ENCODE measurements at regions not wholly inside any gene's neighbourhood (a gene's known extent, or its start where the extent isn't known, plus 50 kb on each side); places are given as distances from the start of the nearest gene placed in this dataset.

DNA sequence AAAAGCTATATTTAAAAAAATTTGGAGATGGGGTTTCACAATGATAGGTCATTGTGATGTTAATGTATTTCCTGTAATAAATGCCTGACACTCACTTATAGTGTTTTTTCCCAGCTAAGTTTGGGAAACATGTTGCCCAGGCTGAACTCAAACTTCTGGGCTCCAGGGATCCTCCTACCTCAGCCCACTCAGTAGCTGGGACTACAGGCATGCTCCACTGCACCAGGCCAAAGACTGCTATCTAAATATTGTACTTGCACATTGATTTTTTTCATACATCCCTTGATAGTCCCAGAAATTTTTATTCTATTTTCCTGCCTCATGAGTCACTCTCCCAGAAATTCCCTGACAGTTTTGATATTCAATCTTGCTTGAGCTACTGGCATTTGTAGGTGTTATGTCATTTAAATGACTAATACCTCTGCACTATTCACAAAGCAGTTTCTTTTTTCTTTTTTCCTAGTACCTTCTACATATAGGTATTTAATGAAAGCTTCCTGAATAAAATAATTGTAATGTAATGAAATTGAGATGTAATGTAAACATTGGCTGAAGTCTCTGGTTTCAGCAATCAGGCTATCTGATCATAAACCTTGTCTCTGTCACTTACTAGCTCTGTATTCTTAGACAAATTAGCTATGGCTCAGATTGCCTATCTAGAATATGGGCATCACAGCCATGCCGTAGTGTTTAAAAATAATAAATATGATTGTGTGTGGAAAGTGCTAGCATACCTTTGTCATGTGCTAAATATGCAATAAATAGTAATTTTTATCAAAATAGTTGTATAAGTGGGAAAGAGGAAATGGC lies 1973.0 kb upstream of the AGA start:
- no peak for DNase-seq (ENCODE audit: low read depth in 2 of 2)

DNA sequence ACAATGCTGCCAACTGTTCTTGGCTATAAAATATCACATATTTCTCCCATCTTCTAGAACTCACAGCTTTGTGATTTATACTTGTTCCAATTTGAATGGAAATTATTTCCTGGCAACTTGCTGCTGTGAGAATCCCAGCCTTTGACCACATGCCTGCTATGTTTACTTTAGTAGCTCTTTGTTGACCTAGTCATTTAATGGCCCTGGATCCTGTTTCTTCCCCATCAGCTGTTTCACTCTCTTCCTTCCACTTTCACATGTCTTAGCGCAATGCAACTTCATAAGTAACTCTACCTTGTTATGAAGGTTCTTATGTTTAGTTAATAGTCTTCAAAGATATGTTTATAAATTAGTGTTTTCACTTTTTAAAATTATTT lies 1973.6 kb upstream of the AGA start:
- no peak for DNase-seq (ENCODE audit: low read depth in 2 of 2)

DNA sequence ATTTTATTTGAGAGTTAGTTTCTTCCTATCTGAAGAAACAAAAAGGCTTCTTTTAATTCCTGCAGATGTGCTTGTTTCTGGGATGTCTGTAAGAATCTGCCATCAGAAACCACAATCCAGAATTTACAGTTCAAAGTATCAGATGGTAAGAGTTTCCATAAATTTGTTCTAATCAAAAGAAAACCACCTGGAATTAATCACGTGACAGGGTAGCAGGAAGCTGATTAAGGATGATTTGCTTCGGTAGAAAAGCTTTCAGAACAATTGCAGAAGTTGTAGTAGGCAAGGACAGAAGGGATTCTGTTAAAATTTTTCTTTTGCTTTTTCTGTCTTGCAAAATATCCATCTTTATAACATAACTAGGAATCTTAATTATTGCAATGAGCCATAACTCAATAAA lies 1975.1 kb upstream of the AGA start:
- DNase-seq (ENCODE audit: low read depth in 2 of 2), result no peak

DNA sequence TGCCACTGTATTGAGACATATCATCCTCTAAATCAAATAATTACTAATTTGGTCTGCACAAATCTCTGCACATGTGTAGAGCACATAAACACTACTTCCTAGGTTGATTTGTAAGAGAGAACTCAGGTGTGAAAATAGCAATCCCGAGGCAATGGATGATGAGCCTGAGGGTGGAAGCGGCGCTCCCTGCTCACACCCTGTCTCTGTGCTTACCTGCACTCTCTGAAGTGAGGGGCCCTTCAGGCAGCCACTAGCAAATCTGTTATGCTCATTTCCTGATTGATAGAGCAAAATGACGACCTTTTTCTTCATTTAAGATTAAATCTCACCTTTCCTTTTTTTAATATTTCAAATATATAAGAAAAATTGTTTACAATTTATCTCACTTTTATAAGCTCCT lies 1995.7 kb upstream of the AGA start:
- no peak for DNase-seq (ENCODE audit: low read depth in 2 of 2)

DNA sequence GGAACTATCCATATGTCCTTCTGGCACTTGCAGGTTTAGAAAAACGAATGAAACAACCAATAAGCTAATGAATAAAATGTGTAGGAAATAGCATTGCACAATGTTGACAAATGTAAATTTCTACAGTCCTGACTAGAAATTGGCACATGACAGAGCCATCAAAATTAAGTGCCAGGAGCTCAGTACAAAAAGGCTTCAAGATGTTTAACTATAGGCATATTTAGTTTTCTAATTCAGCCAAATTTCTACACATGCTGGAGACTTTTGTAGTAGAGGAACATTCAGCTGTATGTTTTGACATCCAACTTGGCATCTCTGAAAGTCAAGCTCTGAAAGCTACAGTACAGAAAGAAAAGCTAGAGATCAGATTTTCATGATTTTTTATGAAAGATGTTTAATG lies 1999.4 kb upstream of the AGA start:
- no peak for DNase-seq (ENCODE audit: low read depth in 2 of 2)

DNA sequence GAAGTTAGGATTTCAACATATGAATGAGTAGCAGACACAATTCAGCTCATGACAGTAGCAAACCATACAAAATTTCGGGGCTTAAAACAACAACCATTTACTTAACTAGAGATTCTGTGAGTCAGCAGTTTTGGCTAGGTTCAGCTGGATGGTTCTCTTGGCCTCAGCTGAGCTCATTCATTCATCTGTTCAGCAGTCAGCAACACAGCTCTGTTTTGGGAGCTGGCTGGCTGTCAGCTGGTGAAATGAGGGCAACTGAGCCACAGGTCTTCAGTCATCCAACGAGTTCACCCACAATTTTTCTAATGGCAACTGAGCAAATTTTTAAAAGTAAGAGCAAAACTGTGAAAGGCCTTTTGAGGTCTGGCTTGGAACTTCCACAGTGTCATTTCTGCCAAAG lies 2005.1 kb upstream of the AGA start:
- DNase-seq (ENCODE audit: low read depth in 2 of 2), result no peak

DNA sequence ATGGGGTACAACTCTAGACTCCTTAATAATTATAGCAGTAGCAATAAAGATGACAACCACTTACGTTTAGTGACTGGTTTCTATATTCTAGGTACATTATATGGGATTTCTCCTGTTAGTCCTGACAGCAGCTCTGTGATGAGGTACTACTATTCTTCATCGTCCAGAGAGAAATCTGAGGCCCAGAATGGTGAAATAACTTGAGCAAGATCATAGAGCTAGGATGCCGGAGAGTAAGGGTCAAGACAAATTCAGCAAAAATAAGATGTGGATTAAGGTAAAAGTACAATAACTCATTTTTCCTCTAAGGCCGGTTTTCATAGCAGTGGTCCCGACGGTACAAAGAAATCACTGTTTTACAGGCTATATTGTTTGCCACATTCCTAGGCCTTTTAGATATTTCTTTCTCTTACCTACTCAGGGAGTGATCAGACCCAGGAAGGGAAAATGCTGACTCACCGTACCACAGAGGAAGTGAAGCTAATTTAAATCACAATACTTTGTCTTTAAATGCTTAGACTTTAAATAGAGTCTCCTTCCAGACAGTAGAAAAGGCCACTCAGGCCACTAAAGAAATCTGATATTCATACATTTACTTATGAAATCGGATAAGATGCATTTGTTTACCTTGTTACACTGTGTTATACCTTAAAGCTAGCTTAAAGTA lies 2023.0 kb upstream of the AGA start:
- DNase-seq (ENCODE audit: low read depth in 2 of 2), result no peak

DNA sequence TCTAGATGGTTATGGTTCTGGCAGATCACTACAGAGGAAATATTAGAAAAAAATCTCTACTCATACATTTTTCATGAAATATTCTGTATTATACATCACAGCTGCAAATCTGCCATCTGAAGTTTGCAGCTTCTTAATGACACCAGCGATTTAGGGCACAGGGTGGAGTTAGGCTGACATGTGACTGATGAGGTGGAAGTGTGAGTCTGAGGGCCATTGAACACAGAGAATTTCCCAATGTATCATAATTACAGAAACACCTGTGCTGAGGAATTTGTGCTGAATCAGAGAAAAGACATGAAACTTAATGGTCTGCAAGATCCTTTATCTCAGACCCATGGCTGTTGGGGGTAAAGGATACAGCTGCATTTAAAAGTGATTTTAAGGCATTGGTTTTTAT lies 2025.6 kb upstream of the AGA start:
- DNase-seq (ENCODE audit: low read depth in 2 of 2), result no peak

DNA sequence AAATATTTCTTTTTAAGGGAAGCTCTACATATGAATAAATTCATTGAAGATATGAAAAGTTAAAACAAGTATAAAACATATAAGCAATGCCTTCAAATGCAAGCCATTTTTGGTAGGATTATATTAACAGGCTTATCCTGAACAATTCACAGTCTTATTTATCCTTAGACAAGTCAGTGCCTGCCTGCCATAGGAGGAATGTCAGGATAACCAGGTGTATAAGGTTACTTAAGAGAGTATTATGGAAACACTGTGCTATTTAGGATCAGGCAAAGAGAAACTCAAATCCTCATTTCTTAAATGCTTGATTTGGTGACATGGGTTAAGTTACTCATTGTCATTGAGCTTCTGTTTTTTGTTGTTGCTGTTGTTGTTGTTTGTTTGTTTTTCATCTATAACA lies 2029.9 kb upstream of the AGA start:
- no peak for DNase-seq (ENCODE audit: low read depth in 2 of 2)

DNA sequence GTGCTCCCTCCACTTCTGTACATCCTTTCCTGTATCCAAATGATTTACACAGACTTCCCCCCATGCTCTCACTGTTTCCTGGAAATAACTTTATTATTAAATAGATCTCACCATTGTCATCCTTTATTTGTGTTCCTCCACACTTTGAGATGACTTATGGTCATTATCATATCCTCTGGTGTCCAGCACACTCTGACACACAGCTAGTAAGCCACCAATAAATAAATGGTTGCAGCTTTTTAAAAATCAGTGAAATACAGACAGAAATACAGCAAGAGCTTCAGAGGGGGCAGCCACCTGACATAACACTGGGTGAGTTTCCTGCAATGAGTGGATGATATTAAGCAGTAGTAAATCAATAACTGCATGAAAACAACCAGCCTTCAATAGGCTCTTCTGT lies 2036.4 kb upstream of the AGA start:
- DNase-seq (ENCODE audit: low read depth in 2 of 2), result no peak

DNA sequence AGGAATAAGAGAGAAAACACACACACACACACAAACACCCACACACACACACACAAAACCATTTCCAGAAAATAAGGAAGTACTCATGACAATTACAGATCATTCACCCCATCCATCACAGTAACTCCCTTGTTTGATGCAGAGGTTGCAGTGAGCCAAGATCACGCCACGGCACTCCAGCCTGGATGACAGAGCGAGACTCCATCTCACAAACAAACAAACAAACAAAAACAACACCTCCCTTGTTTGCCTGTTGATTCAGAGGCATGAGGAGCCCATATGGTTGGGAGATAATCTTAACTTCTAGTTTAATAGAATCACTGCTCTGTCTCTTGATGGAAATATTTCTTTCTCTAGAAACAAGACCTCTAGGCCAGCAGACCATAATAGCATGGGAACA lies 2043.5 kb upstream of the AGA start:
- DNase-seq (ENCODE audit: low read depth in 2 of 2), result no peak

DNA sequence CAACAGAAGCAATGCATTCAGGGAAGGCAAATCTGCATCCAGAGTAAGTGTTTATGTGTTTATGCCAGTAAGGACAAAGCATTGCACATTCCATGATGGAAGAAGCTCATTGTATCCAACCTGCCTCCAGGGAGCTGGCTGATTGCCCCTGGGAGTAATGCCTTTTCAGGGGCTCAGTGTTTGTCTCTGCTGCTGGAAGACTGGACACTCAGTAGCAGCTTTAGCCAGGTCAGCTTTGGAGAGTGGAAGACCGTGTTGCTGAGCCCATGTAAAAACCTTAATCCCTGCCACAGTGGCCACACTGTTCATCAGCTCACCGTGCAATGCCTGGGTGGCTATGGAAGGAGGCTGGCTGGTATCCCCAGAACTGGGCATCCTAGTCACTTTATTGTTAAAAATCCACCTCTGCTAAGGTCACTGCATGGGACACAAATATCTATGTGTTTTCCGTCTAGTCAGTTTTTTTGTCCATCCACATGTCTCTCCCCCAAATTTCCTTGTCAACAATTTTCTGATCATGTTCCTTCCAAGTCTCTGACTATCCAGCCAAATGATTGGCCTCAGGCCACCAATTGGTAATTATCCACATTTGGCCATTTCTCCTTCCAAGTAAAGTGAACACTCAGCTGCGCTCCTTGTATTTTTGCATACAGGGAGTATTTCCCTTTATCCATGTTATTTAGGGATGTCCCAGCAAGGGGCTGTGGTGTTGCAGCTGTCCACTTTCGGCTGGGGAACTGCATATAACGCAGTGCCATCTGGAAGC lies 2044.5 kb upstream of the AGA start:
- DNase-seq (ENCODE audit: low read depth in 2 of 2), result no peak

DNA sequence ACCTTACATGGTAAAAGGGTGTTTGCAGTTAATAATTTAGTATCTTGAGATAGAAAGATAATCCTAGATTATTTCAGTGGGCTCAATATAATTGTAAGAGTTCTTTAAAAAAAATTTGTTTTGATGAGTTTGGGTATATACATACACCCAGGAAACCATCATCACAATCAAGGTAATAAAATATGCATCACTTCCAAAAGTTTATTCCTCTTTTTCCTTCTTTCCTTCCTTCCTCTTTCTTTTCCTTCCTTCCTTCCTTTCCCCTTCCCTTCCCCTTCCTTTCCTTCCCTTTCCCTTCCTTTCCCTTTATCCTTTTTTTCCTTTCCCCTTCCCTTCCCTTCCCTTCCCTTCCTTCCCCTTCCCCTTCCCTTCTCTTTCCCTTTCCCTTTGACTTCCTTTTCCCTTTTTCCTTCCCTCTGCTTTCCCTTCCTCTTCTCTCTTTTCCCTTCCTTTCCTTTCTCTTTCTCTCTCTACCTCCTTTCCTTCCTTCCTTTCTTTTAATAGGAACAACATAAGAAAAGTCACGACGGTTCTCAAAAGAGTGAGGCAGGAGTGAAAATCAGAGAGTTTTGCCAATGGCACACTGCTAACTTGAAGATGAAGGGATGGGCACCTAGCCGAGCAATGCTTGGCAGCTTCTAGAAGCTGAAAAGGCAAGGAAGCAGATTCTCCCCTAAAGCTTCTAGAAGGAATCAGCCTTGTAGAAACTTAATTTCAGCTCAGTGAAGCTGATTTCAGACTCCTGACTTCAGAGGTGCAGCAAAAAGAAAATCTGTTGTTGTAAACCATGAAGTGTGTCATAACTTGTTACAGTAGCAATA lies 2050.2 kb upstream of the AGA start:
- DNase-seq (ENCODE audit: low read depth in 2 of 2), result no peak

DNA sequence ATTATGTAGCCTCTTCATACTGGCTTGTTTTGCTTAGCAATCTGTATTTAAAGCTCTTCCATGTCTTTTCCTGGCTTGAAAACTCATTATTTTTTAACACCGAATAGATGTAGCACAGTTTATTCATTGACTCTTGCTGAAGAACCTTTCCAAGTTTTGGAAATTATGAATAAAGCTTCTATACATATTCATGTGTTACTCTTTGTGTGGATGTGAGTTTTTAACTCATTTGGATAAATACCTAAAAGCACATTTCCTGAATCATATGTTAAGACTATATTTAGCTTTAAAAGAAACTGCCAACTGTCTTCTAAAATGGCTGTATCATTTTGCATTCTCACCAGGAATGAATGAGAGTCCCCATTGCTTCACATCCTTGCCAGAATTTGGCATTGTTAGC lies 2061.7 kb upstream of the AGA start:
- no peak for DNase-seq (ENCODE audit: low read depth in 2 of 2)

DNA sequence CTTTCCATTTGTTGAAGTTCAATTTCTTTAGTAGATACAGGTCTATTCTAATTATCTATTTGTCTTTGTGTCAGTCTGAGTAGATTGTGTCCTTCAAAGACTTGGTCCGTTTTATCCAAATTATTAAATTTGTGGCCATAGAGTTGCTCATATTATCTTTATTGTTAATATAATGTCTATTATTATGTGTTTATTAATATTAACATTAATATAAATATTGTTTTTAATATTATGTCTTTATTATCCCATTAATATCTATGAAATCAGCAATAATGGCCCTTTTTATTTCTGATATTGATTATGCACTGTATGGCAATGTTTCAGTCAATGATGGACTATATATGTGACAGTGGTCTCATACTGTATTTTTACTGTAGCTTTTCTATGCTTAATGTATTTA lies 2067.3 kb upstream of the AGA start:
- DNase-seq (ENCODE audit: low read depth in 2 of 2), result no peak

DNA sequence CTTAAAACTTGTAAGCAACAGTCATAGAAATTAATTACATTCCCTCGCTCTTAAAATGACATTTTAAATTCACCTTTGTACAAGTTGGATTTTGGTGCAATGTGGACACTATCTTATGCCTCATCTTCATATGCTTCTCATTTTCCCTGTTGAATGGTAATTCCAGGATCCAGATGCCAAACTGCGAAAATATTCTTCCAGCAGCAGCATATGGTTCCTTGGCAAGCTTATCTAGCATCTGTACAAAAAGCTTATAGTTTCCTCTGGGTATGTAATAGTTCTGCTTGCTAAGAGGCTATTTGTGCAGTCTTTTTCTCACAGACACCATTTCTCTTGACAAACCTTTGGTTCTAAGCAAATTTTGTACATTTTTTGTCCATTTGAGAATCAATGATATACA lies 2079.7 kb upstream of the AGA start:
- no peak for DNase-seq (ENCODE audit: low read depth in 2 of 2)

DNA sequence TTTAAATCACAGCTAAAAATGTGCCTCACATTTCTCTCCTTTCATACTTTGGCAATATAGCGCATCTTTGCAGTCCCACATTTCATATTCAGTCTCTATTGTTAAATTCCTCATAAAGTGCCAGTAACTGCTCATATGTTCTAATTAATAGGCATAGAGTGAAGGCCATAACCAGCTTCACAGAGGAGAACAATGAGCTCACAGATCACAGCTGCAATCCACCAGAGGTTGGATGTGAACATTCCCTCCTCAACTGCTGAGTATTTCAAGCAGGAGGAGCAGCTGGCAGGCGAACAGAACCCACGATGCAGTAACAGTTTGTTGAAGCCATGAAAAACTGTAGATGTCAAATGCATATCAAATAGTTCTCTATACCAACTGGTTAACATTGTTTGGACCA lies 2088.7 kb upstream of the AGA start:
- DNase-seq (ENCODE audit: low read depth in 2 of 2), result no peak

DNA sequence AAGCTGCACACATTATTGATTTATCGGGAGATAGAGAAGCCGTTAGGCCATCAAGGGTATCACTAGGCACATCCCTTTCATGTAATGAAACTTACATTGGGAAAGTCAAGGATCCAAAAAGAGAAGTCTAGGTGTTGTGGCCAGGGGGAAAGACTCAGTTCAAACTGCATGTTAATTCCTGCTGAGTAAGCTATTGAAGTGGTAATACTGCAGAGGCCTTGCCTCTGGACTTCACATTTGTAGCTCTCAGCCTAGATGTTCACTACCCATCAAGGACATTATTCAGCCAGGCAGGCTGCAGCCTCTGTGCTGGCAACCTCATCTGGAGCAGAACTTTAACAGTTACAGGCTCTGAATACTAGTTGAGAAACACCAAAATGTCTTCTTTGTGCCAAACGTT lies 2094.5 kb upstream of the AGA start:
- no peak for DNase-seq (ENCODE audit: low read depth in 2 of 2)

DNA sequence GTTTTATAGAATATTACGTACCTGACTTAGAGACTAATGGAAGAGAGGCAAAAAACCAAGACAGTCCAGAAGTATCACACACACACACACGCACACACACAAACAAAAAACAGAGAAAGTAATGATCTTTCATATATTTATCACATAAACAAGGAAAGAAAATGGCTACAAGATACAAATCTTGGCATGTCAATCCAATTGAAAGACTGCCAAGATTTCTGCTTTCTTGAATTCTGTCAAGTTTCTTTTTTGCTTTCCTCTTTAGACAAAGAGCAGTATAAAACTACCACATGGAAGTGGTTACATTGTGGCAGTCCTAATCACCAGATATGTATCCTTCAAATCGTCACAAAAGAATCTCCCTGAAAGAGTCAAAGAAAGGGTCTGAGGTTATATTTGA lies 2097.4 kb upstream of the AGA start:
- no peak for DNase-seq (ENCODE audit: low read depth in 2 of 2)

DNA sequence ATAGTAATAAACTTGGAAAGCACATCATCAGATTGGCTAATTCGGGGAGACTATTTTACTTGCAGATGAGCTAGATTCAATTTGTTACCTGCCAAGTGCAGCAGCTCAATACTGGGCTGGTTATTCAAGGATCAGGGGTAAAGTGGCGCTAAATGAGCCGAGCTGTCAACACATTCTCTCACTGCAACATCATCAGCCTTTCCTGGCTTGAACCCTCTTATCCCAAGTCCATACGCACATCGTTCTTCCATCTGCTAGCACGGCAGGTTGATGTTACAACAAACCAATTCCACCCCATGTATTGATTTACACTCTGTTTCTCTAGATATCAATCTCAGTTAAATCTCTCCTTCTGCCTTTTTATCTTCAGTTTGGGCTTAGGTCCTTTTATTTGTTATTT lies 2101.5 kb upstream of the AGA start:
- no peak for DNase-seq (ENCODE audit: low read depth in 2 of 2)

DNA sequence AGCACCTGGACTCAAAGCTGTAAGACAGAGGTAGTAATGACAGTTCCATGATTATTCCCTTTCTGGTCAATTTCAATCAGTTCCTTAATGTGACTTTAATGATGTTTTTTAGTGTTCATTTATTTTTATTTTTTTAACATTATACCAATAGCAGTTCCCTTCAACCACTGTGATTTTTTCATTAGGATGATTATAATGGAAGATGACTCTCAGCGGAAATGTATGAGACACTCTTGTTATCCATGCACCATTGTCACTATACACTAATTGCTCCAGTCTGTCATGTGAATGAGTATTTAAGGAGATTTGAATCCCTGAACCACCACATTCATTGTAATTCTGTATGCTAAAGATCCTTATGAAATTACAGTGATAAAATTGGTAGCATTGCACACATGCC lies 2102.3 kb upstream of the AGA start:
- no peak for DNase-seq (ENCODE audit: low read depth in 2 of 2)

DNA sequence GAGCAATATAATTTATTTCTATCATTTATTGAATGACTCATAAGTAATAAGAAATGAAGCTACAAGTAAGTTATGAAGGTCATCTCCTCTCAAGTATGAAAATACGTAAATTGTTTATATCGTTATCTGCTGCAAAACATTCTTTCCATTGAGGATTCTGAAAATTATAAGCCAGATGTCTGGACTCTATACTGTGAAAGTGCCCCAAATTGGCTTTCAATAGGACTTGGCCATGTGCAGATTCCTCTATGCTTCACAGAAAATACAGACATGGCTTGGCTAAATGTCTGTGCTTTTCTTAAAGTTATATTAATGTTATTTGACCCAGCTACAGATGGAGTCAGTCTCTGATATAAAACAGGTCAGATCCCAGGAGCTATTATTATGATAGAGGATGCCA lies 2109.9 kb upstream of the AGA start:
- no peak for DNase-seq (ENCODE audit: low read depth in 2 of 2)
